Chondrocyte (in vitro differentiated cells): ENCODE measurements at regions not wholly inside any gene's neighbourhood (a gene's known extent, or its start where the extent isn't known, plus 50 kb on each side); places are given as distances from the start of the nearest gene placed in this dataset.

ENCODE experiments used
- DNase-seq: peaks from one replicate; pipeline ENCODE4 v3.0.0; 2021; ENCODE audit warnings: mixed read lengths, low spot score
- H3K27ac Mint-ChIP-seq: one replicate; pipeline ENCODE4 v1.8.0; 2021; ENCODE audit warnings: mild to moderate bottlenecking, moderate library complexity, mixed read lengths; ENCODE audit not compliant: unreplicated experiment
- H3K27me3 Mint-ChIP-seq: 2 replicates; pipeline ENCODE4 v1.8.0; 2021; ENCODE audit warnings: low read depth, mixed read lengths
- H3K36me3 Mint-ChIP-seq: 2 replicates; pipeline ENCODE4 v1.8.0; 2021; ENCODE audit warnings: low read depth, mixed read lengths
- H3K4me1 Mint-ChIP-seq: 2 replicates; pipeline ENCODE4 v1.8.0; 2021; ENCODE audit warnings: low read depth, mild to moderate bottlenecking, mixed read lengths
- H3K4me3 Mint-ChIP-seq: one replicate; pipeline ENCODE4 v1.8.0; 2021; ENCODE audit warnings: mild to moderate bottlenecking, moderate library complexity, mixed read lengths; ENCODE audit not compliant: unreplicated experiment
- H3K9me3 Mint-ChIP-seq: 2 replicates; pipeline ENCODE4 v1.8.0; 2021; ENCODE audit warnings: low read depth, mixed read lengths
- CTCF ChIP-seq: fragments of 200-600 bp; sonication (generic); IDR thresholded peaks from 2 replicates; pipeline ENCODE4 v1.5.0; 2021; ENCODE audit warnings: antibody characterized with exemption, mild to moderate bottlenecking, moderate library complexity

DNA sequence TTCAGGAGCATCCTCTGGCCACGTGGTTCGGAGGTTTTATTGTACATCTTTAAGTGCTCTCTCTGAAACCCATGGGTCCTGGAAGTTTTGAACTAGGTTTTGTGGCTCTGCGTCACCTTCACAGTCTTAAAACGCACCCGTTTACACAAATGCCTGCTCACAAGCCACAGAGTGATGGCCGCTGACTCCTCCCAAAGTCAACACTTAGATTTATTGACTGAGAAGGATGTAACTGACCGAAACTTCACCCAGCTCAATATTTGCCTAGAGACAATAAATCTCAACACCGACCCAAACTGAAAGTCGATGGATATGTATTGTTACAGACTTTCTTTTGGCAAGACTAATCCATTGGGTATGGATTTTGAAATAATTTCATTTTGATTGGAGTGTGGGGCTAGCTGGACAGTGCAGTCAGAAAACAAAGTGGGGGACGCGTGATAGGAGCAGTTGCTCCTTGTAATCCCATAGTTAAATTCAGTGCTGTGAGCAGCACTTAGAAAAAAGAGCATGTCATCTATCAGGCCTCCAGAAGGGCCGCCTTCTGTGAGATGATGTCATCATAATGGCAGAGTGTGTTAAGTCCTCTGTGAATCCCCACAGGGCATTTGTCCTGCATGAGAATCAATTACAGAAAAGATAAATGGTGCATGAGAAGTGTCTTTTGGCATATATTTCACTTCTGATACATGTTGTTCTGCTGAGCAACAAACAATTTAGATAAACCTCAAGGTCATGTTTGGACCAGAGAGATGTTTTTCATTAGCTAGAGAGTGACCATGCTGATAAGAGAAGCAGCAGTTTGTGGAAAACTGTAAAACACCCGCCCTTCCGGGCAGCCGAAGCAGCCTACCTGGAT is 183.7 kb downstream of the INO80D start:
- DNase-seq = no peak
- no peak for TF ChIP-seq CTCF
- no peak overlapping the region for H3K4me3 Mint-ChIP-seq
- peaks cover 7% of the 10 kb centered on the region for H3K9me3 Mint-ChIP-seq
- H3K4me1 Mint-ChIP-seq = no peaks in the 10 kb centered on the region
- no peaks in the 10 kb centered on the region for H3K36me3 Mint-ChIP-seq
- H3K27me3 Mint-ChIP-seq = peaks cover 9% of the 10 kb centered on the region
- H3K27ac Mint-ChIP-seq = no peak overlapping the region

GRCh38 chr2:205901491-205901890 is 184.5 kb downstream of the INO80D start:
- Mint-ChIP-seq H3K36me3 (no peaks in the 10 kb centered on the region), H3K9me3 (peaks cover 4% of the 10 kb centered on the region), H3K4me3 (no peak overlapping the region), H3K27ac (no peak overlapping the region), H3K4me1 (no peaks in the 10 kb centered on the region), H3K27me3 (peaks cover 12% of the 10 kb centered on the region)
- TF ChIP-seq CTCF = no peak
- no peak for DNase-seq

- Mint-ChIP-seq H3K27me3 (peaks cover 9% of the 10 kb centered on the region), H3K9me3 (peaks cover 4% of the 10 kb centered on the region), H3K4me1 (no peaks in the 10 kb centered on the region), H3K36me3 (no peaks in the 10 kb centered on the region), H3K27ac (no peak overlapping the region), H3K4me3 (no peak overlapping the region)
- no peak for TF ChIP-seq CTCF
- DNase-seq = no peak
Measured at GRCh38 chr2:205898744-205899143, 187.2 kb downstream of the INO80D start.

DNA sequence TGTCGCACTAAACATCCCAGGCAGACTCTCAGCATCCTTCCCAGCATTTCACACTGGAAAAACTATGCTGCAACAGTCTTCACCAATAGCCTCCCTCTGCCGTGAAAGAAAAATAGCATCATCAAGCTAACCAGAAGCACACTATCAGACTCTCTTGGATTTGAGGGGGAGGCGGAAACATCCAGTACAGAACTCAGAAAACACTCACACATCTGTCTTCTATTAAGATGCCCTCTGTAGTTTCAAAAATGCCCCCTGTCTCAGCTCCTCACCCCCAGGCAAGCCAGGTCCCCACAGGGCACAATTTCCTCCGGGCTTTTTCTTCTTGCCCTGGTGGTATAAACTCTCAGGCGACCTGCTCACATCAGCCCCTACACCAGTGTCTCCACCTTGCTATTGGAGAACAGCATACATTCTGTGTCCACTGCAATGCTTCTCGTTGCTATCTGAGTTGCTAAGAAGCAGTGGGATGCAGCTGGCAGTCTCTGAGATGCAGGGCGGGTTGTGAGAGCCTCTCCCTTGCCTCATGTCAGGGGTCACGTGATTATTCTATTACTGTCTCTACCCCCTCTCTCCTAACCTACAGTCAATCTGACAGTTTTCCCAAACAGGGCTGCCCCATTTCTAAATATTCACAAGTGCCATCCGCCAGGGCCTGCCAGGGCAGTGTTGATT is 189.9 kb downstream of the INO80D start:
- no peak overlapping the region for H3K4me3 Mint-ChIP-seq

More for the DNA sequence above, 189.9 kb downstream of the INO80D start:
- H3K36me3 Mint-ChIP-seq = no peaks in the 10 kb centered on the region
- no peak overlapping the region for H3K27ac Mint-ChIP-seq
- DNase-seq = no peak
- no peaks in the 10 kb centered on the region for H3K4me1 Mint-ChIP-seq
- no peak for TF ChIP-seq CTCF
- H3K27me3 Mint-ChIP-seq = peaks cover 9% of the 10 kb centered on the region
- H3K9me3 Mint-ChIP-seq = peaks cover 4% of the 10 kb centered on the region
